ENCODE measurements at regions not wholly inside any gene's neighbourhood (a gene's known extent, or its start where the extent isn't known, plus 50 kb on each side); places are given as distances from the start of the nearest gene placed in this dataset.

DNA sequence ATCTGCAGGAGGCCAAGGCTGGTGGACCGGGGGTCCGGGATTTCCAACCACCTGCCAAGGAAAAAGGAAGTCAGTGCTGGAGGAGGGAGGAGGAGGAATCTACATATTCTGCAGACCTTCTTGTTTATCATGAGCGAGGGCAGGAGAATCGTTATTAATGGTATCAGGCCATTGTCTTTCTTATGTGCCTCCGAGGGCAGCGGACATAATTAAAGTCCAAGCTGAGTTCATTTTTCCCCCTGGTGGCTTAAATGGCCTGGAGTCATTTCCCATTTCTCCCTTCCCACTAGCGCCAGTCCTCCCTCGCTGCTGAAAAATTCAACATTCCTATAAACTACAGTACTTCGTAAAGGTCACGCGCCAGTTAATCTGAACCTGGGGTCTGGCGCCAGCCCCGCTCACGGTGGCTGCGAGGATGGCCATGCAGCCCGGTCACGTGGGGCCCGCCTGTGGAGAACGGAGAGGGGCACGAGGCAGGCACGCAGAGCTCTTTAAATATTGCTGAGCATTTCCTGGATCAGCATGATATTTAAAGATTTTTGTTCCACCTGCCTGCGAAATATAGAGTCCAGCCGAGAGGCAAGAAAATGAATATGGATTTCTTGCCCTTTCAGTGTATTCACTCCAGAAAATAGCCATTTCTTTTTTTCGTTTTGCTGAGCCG lies 85.2 kb upstream of the PCDH8 start:
- no peak overlapping the region for H3K4me2 ChIP-seq (ENCODE audit: insufficient read depth, low read length)
- H3K4me1 ChIP-seq (ENCODE audit: control insufficient read depth, extremely low read depth, insufficient read depth, low read length) = no peaks in the 10 kb centered on the region
- ChIA-PET POLR2A (no interaction called here), CTCF (no interaction called here)
- TF ChIP-seq EZH2 (IDR thresholded peaks at IDR 0.05; ENCODE audit: borderline replicate concordance, low read depth, low read length, severe bottlenecking) = no peak
- TF ChIP-seq POLR2AphosphoS5 (IDR thresholded peaks at IDR 0.05; ENCODE audit: insufficient read depth, low read depth, low read length) = no peak
- H3K36me3 ChIP-seq (ENCODE audit: control insufficient read depth in 2 of 2, extremely low read depth in 1 of 2, insufficient read depth in 2 of 2, low read length in 2 of 2) = no peaks in the 10 kb centered on the region
- no peak overlapping the region for H3K9ac ChIP-seq (replicated peaks; ENCODE audit: extremely low read depth, insufficient read depth, low read length)
- intact Hi-C loops (cut with micrococcal nuclease) (no loop called here), dilution Hi-C loops (cut with MboI; ENCODE audit: extremely low pct_ligation_motif_present, low sequenced_read_pairs) (no loop called here)
- FAIRE-seq = no peak
- no peaks in the 10 kb centered on the region for H3K9me3 ChIP-seq (replicated peaks; ENCODE audit: control insufficient read depth, insufficient read depth, low read length)
- H3K79me2 ChIP-seq (ENCODE audit: control insufficient read depth, insufficient read depth, low read length) = no peaks in the 10 kb centered on the region
- BruUV-seq (replicated peaks) = no TSS peak
- no peaks in the 10 kb centered on the region for H3K27me3 ChIP-seq (ENCODE audit: control insufficient read depth in 2 of 2, insufficient read depth in 2 of 2, low read length in 2 of 2)
- no peaks in the 10 kb centered on the region for H4K20me1 ChIP-seq (replicated peaks; ENCODE audit: control insufficient read depth, extremely low read depth, insufficient read depth, low read length)
- no peak overlapping the region for H3K4me3 ChIP-seq (replicated peaks in 1 of 3; ENCODE audit: insufficient read depth in 1 of 3, low read depth in 1 of 3, low read length in 3 of 3)
- no peak for DNase-seq (ENCODE audit: low read depth, low spot score)
- no peaks in the 10 kb centered on the region for H3K9me1 ChIP-seq (replicated peaks; ENCODE audit: control insufficient read depth, extremely low read depth, insufficient read depth, low read length)
- H2AFZ ChIP-seq (ENCODE audit: low read depth, low read length) = no peak overlapping the region
- no peak overlapping the region for H3K27ac ChIP-seq (ENCODE audit: insufficient read depth, low read depth, low read length)

- TF ChIP-seq JUN (IDR thresholded peaks at IDR 0.05; ENCODE audit: borderline replicate concordance, insufficient read depth, insufficient read length, low read depth) (no peak), POLR2AphosphoS5 (IDR thresholded peaks at IDR 0.05; ENCODE audit: insufficient read depth, low read depth, low read length) (no peak)
These were observed 84.7 kb upstream of the PCDH8 start for GRCh38 chr13:52933099-52933498.

More at GRCh38 chr13:52933099-52933498, 84.7 kb upstream of the PCDH8 start:
- intact Hi-C loops (cut with micrococcal nuclease) = no loop called here
- H3K4me3 ChIP-seq (replicated peaks in 1 of 3; ENCODE audit: insufficient read depth in 1 of 3, low read depth in 1 of 3, low read length in 3 of 3) = no peak overlapping the region
- H3K79me2 ChIP-seq (ENCODE audit: control insufficient read depth, insufficient read depth, low read length) = no peaks in the 10 kb centered on the region
- dilution Hi-C loops (cut with MboI; ENCODE audit: extremely low pct_ligation_motif_present, low sequenced_read_pairs) = no loop called here
- POLR2A ChIA-PET = no interaction called here
- H3K4me1 ChIP-seq (ENCODE audit: control insufficient read depth, extremely low read depth, insufficient read depth, low read length) = no peaks in the 10 kb centered on the region
- no TSS peak for BruUV-seq (replicated peaks)
- no peak overlapping the region for H3K27ac ChIP-seq (ENCODE audit: insufficient read depth, low read depth, low read length)
- no peak overlapping the region for H2AFZ ChIP-seq (ENCODE audit: low read depth, low read length)
- no peaks in the 10 kb centered on the region for H3K27me3 ChIP-seq (ENCODE audit: control insufficient read depth in 2 of 2, insufficient read depth in 2 of 2, low read length in 2 of 2)
- no peak overlapping the region for H3K9ac ChIP-seq (replicated peaks; ENCODE audit: extremely low read depth, insufficient read depth, low read length)
- DNase-seq (ENCODE audit: low read depth, low spot score) (no peak), FAIRE-seq (no peak)
- no peaks in the 10 kb centered on the region for H4K20me1 ChIP-seq (replicated peaks; ENCODE audit: control insufficient read depth, extremely low read depth, insufficient read depth, low read length)
- H3K36me3 ChIP-seq (ENCODE audit: control insufficient read depth in 2 of 2, extremely low read depth in 1 of 2, insufficient read depth in 2 of 2, low read length in 2 of 2) = no peaks in the 10 kb centered on the region
- CTCF ChIA-PET = no interaction called here
- no peak overlapping the region for H3K4me2 ChIP-seq (ENCODE audit: insufficient read depth, low read length)
- H3K9me1 ChIP-seq (replicated peaks; ENCODE audit: control insufficient read depth, extremely low read depth, insufficient read depth, low read length) = no peaks in the 10 kb centered on the region
- H3K9me3 ChIP-seq (replicated peaks; ENCODE audit: control insufficient read depth, insufficient read depth, low read length) = no peaks in the 10 kb centered on the region

Measured in endothelial cell of umbilical vein (primary cell).